Sigmoid colon (tissue), 6 donors: ENCODE measurements at regions not wholly inside any gene's neighbourhood (a gene's known extent, or its start where the extent isn't known, plus 50 kb on each side); places are given as distances from the start of the nearest gene placed in this dataset.
"Not testable (repeated sequence)": the region's sequence is repeated elsewhere in the genome, so short reads cannot be mapped to it uniquely, and the experiment has no call there.

Experiments used
- DNase-seq: peaks from one replicate; pipeline ENCODE4 v3.0.0-alpha.2; 2019
- H3K27ac ChIP-seq, 4 donors: fragments of 200-600 bp; sonication (generic); one replicate each; pipeline ENCODE4 v1.5.1; 2016 to 2019; ENCODE audit warnings: mild to moderate bottlenecking in 1 of 4
- H3K27me3 ChIP-seq, 3 donors: fragments of 200-600 bp; sonication (generic); one replicate each; pipeline ENCODE4 v1.5.1; 2019; ENCODE audit warnings: mild to moderate bottlenecking in 1 of 3
- H3K36me3 ChIP-seq, 4 donors: fragments of 200-600 bp; sonication (generic); one replicate each; pipeline ENCODE4 v1.5.1; 2016 to 2019
- H3K4me1 ChIP-seq, 4 donors: fragments of 200-600 bp; sonication (generic); one replicate each; pipeline ENCODE4 v1.5.1; 2017 to 2019
- H3K4me3 ChIP-seq, 4 donors: fragments of 200-600 bp; sonication (generic); one replicate each; pipeline ENCODE4 v1.5.1; 2017 to 2019; ENCODE audit warnings: mild to moderate bottlenecking in 2 of 4, moderate library complexity in 1 of 4
- H3K9me3 ChIP-seq, 4 donors: fragments of 200-600 bp in 3 of 4; sonication (generic) in 3 of 4; one replicate each; pipeline versions ENCODE4 v1.5.1 to v1.6.1; 2013 to 2019
- CTCF ChIP-seq, 4 experiments: fragments of 450-650 bp in 3 of 4; fragments of 200-600 bp in 1 of 4; IDR thresholded peaks; one replicate each; pipeline ENCODE4 v1.5.1; 2016 to 2019; ENCODE audit warnings: antibody characterized with exemption in 4 of 4, mild to moderate bottlenecking in 3 of 4, moderate library complexity in 2 of 4
- EP300 ChIP-seq, 4 donors: sonication (generic); formaldehyde crosslinking; IDR thresholded peaks; one replicate each; pipeline ENCODE4 v1.6.1; 2017; ENCODE audit warnings: antibody characterized with exemption in 4 of 4
- POLR2A ChIP-seq, 2 donors: fragments of 450-650 bp; IDR thresholded peaks; one replicate each; pipeline ENCODE4 v1.6.1; 2016; ENCODE audit warnings: antibody characterized with exemption in 2 of 2, mild to moderate bottlenecking in 2 of 2, moderate library complexity in 2 of 2
- POLR2AphosphoS5 ChIP-seq, 4 donors: sonication (generic); formaldehyde crosslinking; IDR thresholded peaks; one replicate each; pipeline ENCODE4 v1.6.1; 2017; ENCODE audit warnings: antibody characterized with exemption in 4 of 4
- WGBS, 2 donors: extraction: QIAGEN DNeasy Blood & Tissue Kit; methylation state at CpG; one replicate each; pipeline ENCODE4 v1.1.7; 2013; 5-methylcytosine and 5-hydroxymethylcytosine counted together
- intact Hi-C: fragments of 100-400 bp; cut with DNase I; formaldehyde crosslinking; loops from one replicate; pipeline ENCODE4 v1.15.1; 2023
- donor health status: healthy with polysubstance abuse.
- donor health status: healthy.

- H3K27me3 ChIP-seq = no peaks in the 10 kb centered on the region
- TF ChIP-seq EP300 (IDR thresholded peaks at IDR 0.05) = no peak
- TF ChIP-seq POLR2A (IDR thresholded peaks at IDR 0.05) = no peak
- no peak for TF ChIP-seq CTCF (IDR thresholded peaks at IDR 0.05)
- TF ChIP-seq POLR2AphosphoS5 (IDR thresholded peaks at IDR 0.05) = no peak
- H3K27ac ChIP-seq = no peak overlapping the region
- no peaks in the 10 kb centered on the region for H3K9me3 ChIP-seq
- H3K4me3 ChIP-seq = no peak overlapping the region
- peaks cover 0 to 5% (median 0%) of the 10 kb centered on the region in 4 donors for H3K4me1 ChIP-seq
- no peaks in the 10 kb centered on the region for H3K36me3 ChIP-seq
- intact Hi-C loops = no loop called here
- no peak for DNase-seq
Observed at GRCh38 chr11:112537846-112538330, 277.2 kb upstream of the PLET1 start.

- no peaks in the 10 kb centered on the region for H3K27me3 ChIP-seq
- intact Hi-C loops = no loop called here
- 74 to 83% methylated on average over 7 of the region's 7 CpGs for WGBS, 2 donors
- H3K9me3 ChIP-seq = no peaks in the 10 kb centered on the region
- H3K36me3 ChIP-seq = no peaks in the 10 kb centered on the region
- no peak for DNase-seq
- H3K4me1 ChIP-seq = peaks cover 0 to 5% (median 0%) of the 10 kb centered on the region in 4 donors
- no peak overlapping the region for H3K27ac ChIP-seq
- no peak for TF ChIP-seq POLR2AphosphoS5 (IDR thresholded peaks at IDR 0.05)
- no peak for TF ChIP-seq CTCF (IDR thresholded peaks at IDR 0.05)
- no peak for TF ChIP-seq EP300 (IDR thresholded peaks at IDR 0.05)
- no peak for TF ChIP-seq POLR2A (IDR thresholded peaks at IDR 0.05)
- H3K4me3 ChIP-seq = no peak overlapping the region
Observed at GRCh38 chr11:112538534-112539280, 278.0 kb upstream of the PLET1 start.

GRCh38 chr11:112539281-112539555, 278.6 kb upstream of the PLET1 start:
- H3K36me3 ChIP-seq, H3K27me3 ChIP-seq, intact Hi-C loops, H3K4me1 ChIP-seq, H3K9me3 ChIP-seq, H3K27ac ChIP-seq, H3K4me3 ChIP-seq, DNase-seq: not testable (repeated sequence)
- WGBS, 2 donors = 82 to 88% methylated on average over 1 of the region's 1 CpG

GRCh38 chr11:112539741-112540140, 279.1 kb upstream of the PLET1 start:
- Histone ChIP-seq H3K27ac (no peak overlapping the region), H3K4me3 (no peak overlapping the region), H3K4me1 (peaks cover 0 to 5% (median 0%) of the 10 kb centered on the region in 4 donors), H3K36me3 (no peaks in the 10 kb centered on the region), H3K27me3 (no peaks in the 10 kb centered on the region), H3K9me3 (no peaks in the 10 kb centered on the region)
- WGBS, 2 donors = 73 to 78% methylated on average over 6 of the region's 6 CpGs
- TF ChIP-seq POLR2AphosphoS5 (IDR thresholded peaks at IDR 0.05) = no peak
- no peak for TF ChIP-seq EP300 (IDR thresholded peaks at IDR 0.05)
- TF ChIP-seq POLR2A (IDR thresholded peaks at IDR 0.05) = no peak
- TF ChIP-seq CTCF (IDR thresholded peaks at IDR 0.05) = no peak
- DNase-seq = no peak
- intact Hi-C loops = no loop called here

- no peak overlapping the region for H3K4me3 ChIP-seq
- DNase-seq = no peak
- H3K4me1 ChIP-seq = peaks cover 0 to 5% (median 0%) of the 10 kb centered on the region in 4 donors
- H3K27me3 ChIP-seq = no peaks in the 10 kb centered on the region
- no peak for TF ChIP-seq POLR2AphosphoS5 (IDR thresholded peaks at IDR 0.05)
- no peak for TF ChIP-seq POLR2A (IDR thresholded peaks at IDR 0.05)
- TF ChIP-seq CTCF (IDR thresholded peaks at IDR 0.05) = no peak
- intact Hi-C loops = no loop called here
- H3K27ac ChIP-seq = no peak overlapping the region
- no peaks in the 10 kb centered on the region for H3K9me3 ChIP-seq
- H3K36me3 ChIP-seq = no peaks in the 10 kb centered on the region
- 76 to 92% methylated on average over 2 of the region's 2 CpGs for WGBS, 2 donors
Observed at GRCh38 chr11:112540261-112540660, 279.6 kb upstream of the PLET1 start.
